HEK293 (cell line): ENCODE measurements at regions not wholly inside any gene's neighbourhood (a gene's known extent, or its start where the extent isn't known, plus 50 kb on each side); places are given as distances from the start of the nearest gene placed in this dataset.

Experiments
- CTCF ChIA-PET: fragments of 350-600 bp; formaldehyde crosslinking; extraction: SDS; loops from one replicate; lab custom pipeline; 2021; ENCODE audit warnings: antibody characterized with exemption; lab: Yijun Ruan, JAX
- POLR2A ChIA-PET: fragments of 300-600 bp; formaldehyde crosslinking; extraction: SDS; loops from one replicate; lab custom pipeline; 2020; ENCODE audit warnings: antibody characterized with exemption, inconsistent platforms; lab: Yijun Ruan, JAX
- H3K27ac ChIP-seq: fragments of 200-500 bp; sonication (Bioruptor generic); 2 replicates; pipeline ENCODE4 v1.5.1; 2014; ENCODE audit warnings: low read depth, low read length, control low read depth, inconsistent platforms; ENCODE audit errors: extremely low read depth
- H3K36me3 ChIP-seq, 2 experiments: fragments of 200-500 bp in 1 of 2; sonication (Bioruptor generic) in 1 of 2; 1 replicate in 1 of 2; 2 replicates in 1 of 2; pipeline ENCODE4 v1.5.1; 2014 to 2017; ENCODE audit warnings: inconsistent platforms in 2 of 2, low read length in 2 of 2; ENCODE audit not compliant: control insufficient read depth in 2 of 2, insufficient read depth in 1 of 2
- H3K4me1 ChIP-seq: fragments of 200-500 bp; sonication (Bioruptor generic); 2 replicates; pipeline ENCODE4 v1.5.1; 2014; ENCODE audit warnings: mild to moderate bottlenecking, low read length, inconsistent platforms; ENCODE audit not compliant: control insufficient read depth, insufficient read depth
- H3K4me3 ChIP-seq: 2 replicates; pipeline ENCODE4 v1.5.1; 2011; ENCODE audit warnings: low read depth, mild to moderate bottlenecking, control low read depth, low read length, moderate library complexity
- H3K9me3 ChIP-seq: fragments of 200-500 bp; sonication (Bioruptor generic); 2 replicates; pipeline ENCODE4 v1.5.1; 2014; ENCODE audit warnings: low read depth, low read length, inconsistent platforms; ENCODE audit not compliant: control insufficient read depth, insufficient read depth
- GLIS2 ChIP-seq: fragments of 450-650 bp; formaldehyde crosslinking; IDR thresholded peaks from 2 replicates; pipeline ENCODE4 v1.5.1; 2016; ENCODE audit warnings: missing biosample characterization, missing genetic modification characterization
- OSR2 ChIP-seq: fragments of 450-650 bp; formaldehyde crosslinking; IDR thresholded peaks from 2 replicates; pipeline ENCODE4 v1.5.1; 2016; ENCODE audit warnings: missing biosample characterization, missing genetic modification characterization
- PRDM10 ChIP-seq: fragments of 450-650 bp; formaldehyde crosslinking; IDR thresholded peaks from 2 replicates; pipeline ENCODE4 v1.5.1; 2016; ENCODE audit warnings: missing biosample characterization, missing genetic modification characterization
- RBAK ChIP-seq: fragments of 450-650 bp; formaldehyde crosslinking; IDR thresholded peaks from 2 replicates; pipeline ENCODE4 v1.5.1; 2016; ENCODE audit warnings: missing biosample characterization, missing genetic modification characterization
- SP2 ChIP-seq: fragments of 450-650 bp; formaldehyde crosslinking; IDR thresholded peaks from 2 replicates; pipeline ENCODE4 v1.5.1; 2016; ENCODE audit warnings: missing biosample characterization, missing genetic modification characterization
- ZBTB44 ChIP-seq: fragments of 450-650 bp; IDR thresholded peaks from 2 replicates; pipeline ENCODE4 v1.5.1; 2018; ENCODE audit warnings: missing biosample characterization, mild to moderate bottlenecking, missing genetic modification characterization
- ZNF10 ChIP-seq: fragments of 450-650 bp; formaldehyde crosslinking; IDR thresholded peaks from 2 replicates; pipeline ENCODE4 v1.5.1; 2017; ENCODE audit warnings: missing biosample characterization, missing genetic modification characterization
- ZNF121 ChIP-seq: fragments of 450-650 bp; formaldehyde crosslinking; IDR thresholded peaks from 2 replicates; pipeline ENCODE4 v1.5.1; 2016; ENCODE audit warnings: missing biosample characterization, missing genetic modification characterization
- ZNF223 ChIP-seq: fragments of 450-650 bp; formaldehyde crosslinking; IDR thresholded peaks from 2 replicates; pipeline ENCODE4 v1.5.1; 2016; ENCODE audit warnings: missing biosample characterization, missing genetic modification characterization
- ZNF394 ChIP-seq: fragments of 450-650 bp; formaldehyde crosslinking; IDR thresholded peaks from 2 replicates; pipeline ENCODE4 v1.5.1; 2016; ENCODE audit warnings: missing biosample characterization, missing genetic modification characterization, mild to moderate bottlenecking, moderate library complexity, borderline replicate concordance
- ZNF48 ChIP-seq: fragments of 450-650 bp; formaldehyde crosslinking; IDR thresholded peaks from 2 replicates; pipeline ENCODE4 v1.5.1; 2016; ENCODE audit warnings: missing biosample characterization, missing genetic modification characterization
- ZNF529 ChIP-seq: fragments of 450-650 bp; formaldehyde crosslinking; IDR thresholded peaks from 2 replicates; pipeline ENCODE4 v1.5.1; 2017; ENCODE audit warnings: missing genetic modification characterization, missing biosample characterization; ENCODE audit not compliant: insufficient replicate concordance
- ZNF555 ChIP-seq: fragments of 450-650 bp; formaldehyde crosslinking; conservative IDR thresholded peaks from 2 replicates; pipeline ENCODE4 v1.5.1; 2017; ENCODE audit warnings: missing biosample characterization, mild to moderate bottlenecking, missing genetic modification characterization, inconsistent platforms
- ZNF623 ChIP-seq: fragments of 450-650 bp; formaldehyde crosslinking; IDR thresholded peaks from 2 replicates; pipeline ENCODE4 v1.5.1; 2016; ENCODE audit warnings: missing biosample characterization, missing genetic modification characterization
- ZNF624 ChIP-seq: fragments of 450-650 bp; formaldehyde crosslinking; IDR thresholded peaks from 2 replicates; pipeline ENCODE4 v1.5.1; 2017; ENCODE audit warnings: missing biosample characterization, missing genetic modification characterization
- ZNF629 ChIP-seq: fragments of 450-650 bp; formaldehyde crosslinking; IDR thresholded peaks from 2 replicates; pipeline ENCODE4 v1.5.1; 2017; ENCODE audit warnings: missing biosample characterization, missing genetic modification characterization
- ZNF843 ChIP-seq: fragments of 450-650 bp; formaldehyde crosslinking; IDR thresholded peaks from 2 replicates; pipeline ENCODE4 v1.5.1; 2016; ENCODE audit warnings: missing biosample characterization, missing genetic modification characterization
- TF ChIP-seq, protein P1 (sequence below): fragments of 450-650 bp; formaldehyde crosslinking; IDR thresholded peaks from 2 replicates; pipeline ENCODE4 v1.5.1; 2016; ENCODE audit warnings: missing biosample characterization, missing genetic modification characterization, borderline replicate concordance
- TF ChIP-seq, protein P2 (sequence below): fragments of 450-650 bp; formaldehyde crosslinking; IDR thresholded peaks from 2 replicates; pipeline ENCODE4 v1.5.1; 2016; ENCODE audit warnings: missing biosample characterization, missing genetic modification characterization

- TF ChIP-seq PRDM10 (tag by site-specific recombination), result no peak
- TF ChIP-seq ZNF629 (tag by site-specific recombination), result no peak
Observed at GRCh38 chr6:62354261-62354660, 68.2 kb upstream of the KHDRBS2 start (continued).

DNA sequence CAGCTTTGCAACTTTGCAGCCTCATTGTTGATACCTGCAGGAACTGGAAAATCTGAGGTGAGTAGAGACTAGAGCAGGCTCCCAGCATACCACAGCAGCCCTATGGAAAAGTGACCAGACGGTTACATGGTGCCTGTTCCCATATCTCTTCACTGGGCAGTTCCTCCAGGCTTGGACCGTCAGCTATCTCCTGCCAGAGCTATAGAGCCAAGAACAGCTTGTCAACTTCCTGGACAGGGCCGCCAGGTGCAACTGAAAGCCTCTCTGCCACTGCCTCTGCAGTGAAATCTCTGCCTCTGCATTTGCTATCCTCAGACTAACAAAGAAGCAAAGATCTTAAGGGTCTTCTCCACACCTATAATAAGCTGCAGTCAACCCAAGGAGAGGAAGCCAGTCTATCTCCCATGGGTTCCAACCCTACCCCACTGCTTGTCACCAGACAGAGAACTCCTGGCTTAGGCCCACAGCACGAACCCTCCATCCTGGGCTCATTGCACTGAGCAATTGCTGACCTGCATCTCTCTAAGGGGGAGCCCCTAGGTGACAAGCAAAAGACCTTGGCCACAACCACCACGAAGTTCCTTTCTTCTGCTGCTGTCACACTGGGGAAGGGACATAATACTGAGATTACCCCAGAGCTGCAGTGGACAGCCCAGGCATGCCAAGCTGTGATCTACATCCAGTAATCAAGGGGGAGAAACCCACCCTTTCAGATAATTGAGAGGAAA is 60.1 kb upstream of the KHDRBS2 start:
- Histone ChIP-seq H3K9me3 (no peaks in the 10 kb centered on the region), H3K27ac (no peak overlapping the region), H3K4me1 (no peaks in the 10 kb centered on the region), H3K4me3 (no peak overlapping the region), H3K36me3 (no peaks in the 10 kb centered on the region)
- ChIA-PET POLR2A (no interaction called here), CTCF (no interaction called here)
- TF ChIP-seq ZNF48 (tag by site-specific recombination) (no peak), OSR2 (no peak), ZNF843 (tag by site-specific recombination) (no peak), ZBTB44 (tag by site-specific recombination) (no peak), ZNF623 (tag by site-specific recombination) (no peak), ZNF223 (tag by site-specific recombination) (no peak), RBAK (no peak), ZNF10 (no peak), ZNF624 (no peak)
- TF ChIP-seq, protein P1, sequence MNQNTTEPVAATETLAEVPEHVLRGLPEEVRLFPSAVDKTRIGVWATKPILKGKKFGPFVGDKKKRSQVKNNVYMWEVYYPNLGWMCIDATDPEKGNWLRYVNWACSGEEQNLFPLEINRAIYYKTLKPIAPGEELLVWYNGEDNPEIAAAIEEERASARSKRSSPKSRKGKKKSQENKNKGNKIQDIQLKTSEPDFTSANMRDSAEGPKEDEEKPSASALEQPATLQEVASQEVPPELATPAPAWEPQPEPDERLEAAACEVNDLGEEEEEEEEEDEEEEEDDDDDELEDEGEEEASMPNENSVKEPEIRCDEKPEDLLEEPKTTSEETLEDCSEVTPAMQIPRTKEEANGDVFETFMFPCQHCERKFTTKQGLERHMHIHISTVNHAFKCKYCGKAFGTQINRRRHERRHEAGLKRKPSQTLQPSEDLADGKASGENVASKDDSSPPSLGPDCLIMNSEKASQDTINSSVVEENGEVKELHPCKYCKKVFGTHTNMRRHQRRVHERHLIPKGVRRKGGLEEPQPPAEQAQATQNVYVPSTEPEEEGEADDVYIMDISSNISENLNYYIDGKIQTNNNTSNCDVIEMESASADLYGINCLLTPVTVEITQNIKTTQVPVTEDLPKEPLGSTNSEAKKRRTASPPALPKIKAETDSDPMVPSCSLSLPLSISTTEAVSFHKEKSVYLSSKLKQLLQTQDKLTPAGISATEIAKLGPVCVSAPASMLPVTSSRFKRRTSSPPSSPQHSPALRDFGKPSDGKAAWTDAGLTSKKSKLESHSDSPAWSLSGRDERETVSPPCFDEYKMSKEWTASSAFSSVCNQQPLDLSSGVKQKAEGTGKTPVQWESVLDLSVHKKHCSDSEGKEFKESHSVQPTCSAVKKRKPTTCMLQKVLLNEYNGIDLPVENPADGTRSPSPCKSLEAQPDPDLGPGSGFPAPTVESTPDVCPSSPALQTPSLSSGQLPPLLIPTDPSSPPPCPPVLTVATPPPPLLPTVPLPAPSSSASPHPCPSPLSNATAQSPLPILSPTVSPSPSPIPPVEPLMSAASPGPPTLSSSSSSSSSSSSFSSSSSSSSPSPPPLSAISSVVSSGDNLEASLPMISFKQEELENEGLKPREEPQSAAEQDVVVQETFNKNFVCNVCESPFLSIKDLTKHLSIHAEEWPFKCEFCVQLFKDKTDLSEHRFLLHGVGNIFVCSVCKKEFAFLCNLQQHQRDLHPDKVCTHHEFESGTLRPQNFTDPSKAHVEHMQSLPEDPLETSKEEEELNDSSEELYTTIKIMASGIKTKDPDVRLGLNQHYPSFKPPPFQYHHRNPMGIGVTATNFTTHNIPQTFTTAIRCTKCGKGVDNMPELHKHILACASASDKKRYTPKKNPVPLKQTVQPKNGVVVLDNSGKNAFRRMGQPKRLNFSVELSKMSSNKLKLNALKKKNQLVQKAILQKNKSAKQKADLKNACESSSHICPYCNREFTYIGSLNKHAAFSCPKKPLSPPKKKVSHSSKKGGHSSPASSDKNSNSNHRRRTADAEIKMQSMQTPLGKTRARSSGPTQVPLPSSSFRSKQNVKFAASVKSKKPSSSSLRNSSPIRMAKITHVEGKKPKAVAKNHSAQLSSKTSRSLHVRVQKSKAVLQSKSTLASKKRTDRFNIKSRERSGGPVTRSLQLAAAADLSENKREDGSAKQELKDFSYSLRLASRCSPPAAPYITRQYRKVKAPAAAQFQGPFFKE (tag by site-specific recombination), result no peak

DNA sequence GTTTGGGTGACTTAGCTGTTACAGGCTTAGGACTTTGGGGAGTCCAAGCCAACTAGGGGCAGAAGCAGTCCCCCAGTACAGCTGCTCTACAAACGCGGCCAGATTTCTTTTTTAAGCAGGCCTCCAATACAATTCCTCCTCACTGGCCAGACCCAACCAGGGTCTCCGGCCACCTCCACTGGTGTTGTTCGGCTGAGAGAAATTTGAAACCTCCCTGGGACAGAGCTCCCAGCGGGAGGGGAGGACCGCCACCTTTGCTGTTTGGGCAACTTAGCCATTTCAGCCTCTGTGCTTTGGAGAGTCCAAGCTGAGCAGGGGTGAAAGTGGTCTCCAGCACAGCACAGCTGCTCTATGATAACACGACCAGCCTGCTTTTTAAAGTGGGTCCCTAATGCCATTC is 59.4 kb upstream of the KHDRBS2 start:
- Histone ChIP-seq H3K4me1 (no peaks in the 10 kb centered on the region), H3K4me3 (no peak overlapping the region), H3K36me3 (no peaks in the 10 kb centered on the region), H3K9me3 (no peaks in the 10 kb centered on the region), H3K27ac (no peak overlapping the region)
- POLR2A ChIA-PET, result no interaction called here
- CTCF ChIA-PET, result no interaction called here
- TF ChIP-seq, protein P2, sequence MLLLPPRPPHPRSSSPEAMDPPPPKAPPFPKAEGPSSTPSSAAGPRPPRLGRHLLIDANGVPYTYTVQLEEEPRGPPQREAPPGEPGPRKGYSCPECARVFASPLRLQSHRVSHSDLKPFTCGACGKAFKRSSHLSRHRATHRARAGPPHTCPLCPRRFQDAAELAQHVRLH, result no peak
- TF ChIP-seq SP2 (tag by site-specific recombination), result no peak
- no peak for TF ChIP-seq ZNF121 (tag by site-specific recombination)
- TF ChIP-seq ZNF394 (tag by site-specific recombination), result no peak
- no peak for TF ChIP-seq ZNF555 (tag by site-specific recombination)
- no peak for TF ChIP-seq GLIS2 (tag by site-specific recombination)
- no peak for TF ChIP-seq ZNF10
- TF ChIP-seq RBAK, result no peak
- no peak for TF ChIP-seq ZNF529 (tag by site-specific recombination)
